ENCODE measurements at regions not wholly inside any gene's neighbourhood (a gene's known extent, or its start where the extent isn't known, plus 50 kb on each side); places are given as distances from the start of the nearest gene placed in this dataset.
A peak's percentile ranks its signal among the peaks of the same experiment; 100 is the strongest.
"Not testable (repeated sequence)": the region's sequence is repeated elsewhere in the genome, so short reads cannot be mapped to it uniquely, and the experiment has no call there.

GRCh38 chr14:35940291-35940690 is 114.2 kb downstream of the BRMS1L start:
- DNase-seq (ENCODE audit: low read depth): no peak

- DNase-seq (ENCODE audit: low read depth): no peak
Observed at GRCh38 chr14:35938770-35939169, 112.6 kb downstream of the BRMS1L start.

GRCh38 chr14:35934499-35934898 is 108.4 kb downstream of the BRMS1L start:
- no peak for DNase-seq (ENCODE audit: low read depth)

- no peak for DNase-seq (ENCODE audit: low read depth)
Observed at GRCh38 chr14:35932659-35933159, 106.6 kb downstream of the BRMS1L start.

- no peak for DNase-seq (ENCODE audit: low read depth)
Observed at GRCh38 chr14:35932136-35932535, 106.0 kb downstream of the BRMS1L start.

GRCh38 chr14:35931346-35931745 is 105.2 kb downstream of the BRMS1L start:
- DNase-seq (ENCODE audit: low read depth): no peak

- DNase-seq (ENCODE audit: low read depth): no peak
Observed at GRCh38 chr14:35929186-35929585, 103.0 kb downstream of the BRMS1L start.

- peak; percentile 48 for DNase-seq (ENCODE audit: low read depth)
Observed at GRCh38 chr14:35927727-35928126, 101.6 kb downstream of the BRMS1L start.

- DNase-seq (ENCODE audit: low read depth): no peak
Observed at GRCh38 chr14:35925319-35925718, 99.2 kb downstream of the BRMS1L start.

GRCh38 chr14:35922590-35922989 is 96.5 kb downstream of the BRMS1L start:
- not testable (repeated sequence) for DNase-seq (ENCODE audit: low read depth)

- no peak for DNase-seq (ENCODE audit: low read depth)
Observed at GRCh38 chr14:35921745-35922144, 95.6 kb downstream of the BRMS1L start.

Measured in HS-5 (cell line).